ENCODE measurements at regions not wholly inside any gene's neighbourhood (a gene's known extent, or its start where the extent isn't known, plus 50 kb on each side); places are given as distances from the start of the nearest gene placed in this dataset.
A peak's percentile ranks its signal among the peaks of the same experiment; 100 is the strongest.

- H3K4me3 Mint-ChIP-seq: peak overlapping the region in 1 of 7 donors; percentile 2
- DNase-seq: no peak
- H3K9me3 ChIP-seq (ENCODE audit: low read length): no peaks in the 10 kb centered on the region
- H3K36me3 Mint-ChIP-seq: no peaks in the 10 kb centered on the region
- no peak overlapping the region for H3K4me3 ChIP-seq (ENCODE audit: low read length)
- no peak overlapping the region for H3K27ac ChIP-seq (ENCODE audit: low read depth, low read length)
- H3K27me3 ChIP-seq (ENCODE audit: insufficient read depth, low read length, poor library complexity, severe bottlenecking): no peaks in the 10 kb centered on the region
- peaks cover 7% of the 10 kb centered on the region for H3K4me1 ChIP-seq (ENCODE audit: insufficient read depth, low read length)
- ChIA-PET POLR2A (no interaction called here), CTCF (no interaction called here)
- peaks cover 0 to 2% (median 0%) of the 10 kb centered on the region in 5 donors for H3K9me3 Mint-ChIP-seq
- H3K27me3 Mint-ChIP-seq: no peaks in the 10 kb centered on the region
- peak overlapping the region in 1 of 8 donors; percentile 27 for H3K27ac Mint-ChIP-seq
- H3K4me1 Mint-ChIP-seq: peaks cover 10 to 19% (median 13%) of the 10 kb centered on the region in 3 donors
- no peaks in the 10 kb centered on the region for H3K36me3 ChIP-seq (ENCODE audit: insufficient read depth, low read length)
These were observed 63.4 kb upstream of the CARD18 start for GRCh38 chr11:105202844-105203548.

DNA sequence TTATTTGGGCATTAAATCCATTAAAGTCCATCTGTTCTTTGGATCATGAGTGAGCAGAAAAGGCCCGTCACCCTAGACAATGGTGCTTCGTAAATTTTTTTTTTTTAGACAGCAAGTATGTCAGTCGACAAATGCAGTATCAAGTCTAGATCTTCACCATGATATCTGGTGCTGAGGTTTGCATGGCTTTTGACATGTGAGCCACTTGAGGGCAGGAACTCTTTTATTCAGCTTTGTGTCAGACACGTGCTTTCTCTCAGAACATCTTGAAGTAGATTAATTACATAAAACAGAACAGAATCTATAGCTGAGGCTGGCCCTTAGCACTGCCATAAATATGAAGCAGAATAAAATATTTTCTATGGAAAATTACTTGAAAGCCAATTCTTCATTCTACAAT lies 62.9 kb upstream of the CARD18 start:
- H3K27ac ChIP-seq (ENCODE audit: low read depth, low read length): no peak overlapping the region
- DNase-seq: no peak
- POLR2A ChIA-PET: no interaction called here
- CTCF ChIA-PET: no interaction called here
- Mint-ChIP-seq H3K27ac (no peak overlapping the region), H3K4me3 (peak overlapping the region in 2 of 7 donors; percentile 1 to 35), H3K4me1 (peaks cover 10 to 19% (median 13%) of the 10 kb centered on the region in 3 donors), H3K9me3 (peaks cover 0 to 2% (median 0%) of the 10 kb centered on the region in 5 donors), H3K27me3 (no peaks in the 10 kb centered on the region), H3K36me3 (no peaks in the 10 kb centered on the region)
- no peaks in the 10 kb centered on the region for H3K27me3 ChIP-seq (ENCODE audit: insufficient read depth, low read length, poor library complexity, severe bottlenecking)
- H3K4me3 ChIP-seq (ENCODE audit: low read length): no peak overlapping the region
- peaks cover 7% of the 10 kb centered on the region for H3K4me1 ChIP-seq (ENCODE audit: insufficient read depth, low read length)
- H3K36me3 ChIP-seq (ENCODE audit: insufficient read depth, low read length): no peaks in the 10 kb centered on the region
- H3K9me3 ChIP-seq (ENCODE audit: low read length): no peaks in the 10 kb centered on the region

- no peak overlapping the region for H3K27ac ChIP-seq (ENCODE audit: low read depth, low read length)
- DNase-seq: no peak
- Mint-ChIP-seq H3K27ac (no peak overlapping the region), H3K36me3 (no peaks in the 10 kb centered on the region), H3K27me3 (no peaks in the 10 kb centered on the region), H3K9me3 (peaks cover 0 to 2% (median 0%) of the 10 kb centered on the region in 5 donors), H3K4me1 (peaks cover 10 to 19% (median 13%) of the 10 kb centered on the region in 3 donors), H3K4me3 (no peak overlapping the region)
- no peaks in the 10 kb centered on the region for H3K36me3 ChIP-seq (ENCODE audit: insufficient read depth, low read length)
- H3K9me3 ChIP-seq (ENCODE audit: low read length): no peaks in the 10 kb centered on the region
- POLR2A ChIA-PET: no interaction called here
- no peaks in the 10 kb centered on the region for H3K27me3 ChIP-seq (ENCODE audit: insufficient read depth, low read length, poor library complexity, severe bottlenecking)
- H3K4me1 ChIP-seq (ENCODE audit: insufficient read depth, low read length): peaks cover 7% of the 10 kb centered on the region
- no peak overlapping the region for H3K4me3 ChIP-seq (ENCODE audit: low read length)
- CTCF ChIA-PET: no interaction called here
These were observed 61.6 kb upstream of the CARD18 start for GRCh38 chr11:105201166-105201565.

DNA sequence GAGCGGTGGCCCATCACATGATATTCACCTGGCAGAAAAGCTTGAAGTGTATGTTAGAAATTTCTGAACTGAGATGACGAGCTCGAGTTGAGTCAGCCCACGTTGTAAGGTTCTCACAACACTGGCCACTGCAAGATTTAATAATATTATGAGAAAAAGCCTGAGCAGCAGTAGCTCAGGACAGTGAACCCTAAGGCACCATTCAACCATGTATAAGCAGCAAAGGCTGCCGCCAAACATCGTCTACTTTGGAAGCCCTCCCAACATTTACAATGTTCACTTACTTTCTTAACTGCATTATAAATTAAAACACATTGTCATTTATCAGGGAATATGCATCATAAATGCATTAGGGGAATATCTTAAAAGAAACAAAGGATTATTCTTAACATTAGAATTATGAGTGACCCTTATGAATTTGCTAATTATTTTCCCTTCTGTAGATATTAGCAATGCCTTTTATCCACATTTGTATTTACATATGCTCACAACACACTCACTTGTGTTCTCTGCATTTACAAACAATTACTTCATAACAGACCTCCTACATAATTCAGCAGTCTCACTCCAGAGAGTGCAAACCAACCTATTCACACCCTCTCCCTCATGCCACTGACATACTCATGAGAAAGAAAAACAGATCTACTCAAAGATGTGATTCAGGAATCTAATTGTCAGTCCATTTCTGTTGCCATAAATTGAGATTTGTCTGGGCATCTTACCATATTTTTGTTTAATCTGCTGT lies 57.7 kb upstream of the CARD18 start:
- Mint-ChIP-seq H3K27me3 (no peaks in the 10 kb centered on the region), H3K9me3 (peaks cover 0 to 2% (median 0%) of the 10 kb centered on the region in 5 donors), H3K27ac (no peak overlapping the region), H3K4me3 (no peak overlapping the region), H3K36me3 (no peaks in the 10 kb centered on the region), H3K4me1 (peaks cover 0 to 3% (median 1%) of the 10 kb centered on the region in 3 donors)
- Histone ChIP-seq H3K27ac (ENCODE audit: low read depth, low read length) (no peak overlapping the region), H3K4me1 (ENCODE audit: insufficient read depth, low read length) (no peaks in the 10 kb centered on the region), H3K9me3 (ENCODE audit: low read length) (no peaks in the 10 kb centered on the region), H3K27me3 (ENCODE audit: insufficient read depth, low read length, poor library complexity, severe bottlenecking) (no peaks in the 10 kb centered on the region), H3K4me3 (ENCODE audit: low read length) (no peak overlapping the region), H3K36me3 (ENCODE audit: insufficient read depth, low read length) (no peaks in the 10 kb centered on the region)
- ChIA-PET CTCF (no interaction called here), POLR2A (no interaction called here)
- DNase-seq: no peak

- Mint-ChIP-seq H3K27me3 (peaks cover 3% of the 10 kb centered on the region in 2 donors), H3K27ac (no peak overlapping the region), H3K9me3 (peaks cover 0 to 2% (median 0%) of the 10 kb centered on the region in 5 donors), H3K4me3 (no peak overlapping the region), H3K4me1 (no peaks in the 10 kb centered on the region), H3K36me3 (no peaks in the 10 kb centered on the region)
- H3K27ac ChIP-seq (ENCODE audit: low read depth, low read length): no peak overlapping the region
- POLR2A ChIA-PET: no interaction called here
- H3K36me3 ChIP-seq (ENCODE audit: insufficient read depth, low read length): no peaks in the 10 kb centered on the region
- DNase-seq: no peak
- H3K9me3 ChIP-seq (ENCODE audit: low read length): no peaks in the 10 kb centered on the region
- no peaks in the 10 kb centered on the region for H3K4me1 ChIP-seq (ENCODE audit: insufficient read depth, low read length)
- no peaks in the 10 kb centered on the region for H3K27me3 ChIP-seq (ENCODE audit: insufficient read depth, low read length, poor library complexity, severe bottlenecking)
- H3K4me3 ChIP-seq (ENCODE audit: low read length): no peak overlapping the region
- CTCF ChIA-PET: no interaction called here
These were observed 53.7 kb upstream of the CARD18 start for GRCh38 chr11:105193260-105193659.

- DNase-seq: no peak
- POLR2A ChIA-PET: no interaction called here
These were observed 52.5 kb upstream of the CARD18 start for GRCh38 chr11:105192115-105192514.

GRCh38 chr11:105189581-105189980 lies 50.0 kb upstream of the CARD18 start:
- H3K36me3 ChIP-seq (ENCODE audit: insufficient read depth, low read length): no peaks in the 10 kb centered on the region
- POLR2A ChIA-PET: no interaction called here

More at GRCh38 chr11:105192115-105192514, 52.5 kb upstream of the CARD18 start:
- no peaks in the 10 kb centered on the region for H3K36me3 ChIP-seq (ENCODE audit: insufficient read depth, low read length)
- H3K4me3 Mint-ChIP-seq: no peak overlapping the region
- no peak overlapping the region for H3K27ac Mint-ChIP-seq
- no peaks in the 10 kb centered on the region for H3K9me3 ChIP-seq (ENCODE audit: low read length)
- no peak overlapping the region for H3K27ac ChIP-seq (ENCODE audit: low read depth, low read length)
- no peaks in the 10 kb centered on the region for H3K36me3 Mint-ChIP-seq
- H3K4me1 ChIP-seq (ENCODE audit: insufficient read depth, low read length): no peaks in the 10 kb centered on the region
- no peaks in the 10 kb centered on the region for H3K9me3 Mint-ChIP-seq
- CTCF ChIA-PET: no interaction called here
- no peak overlapping the region for H3K4me3 ChIP-seq (ENCODE audit: low read length)
- no peaks in the 10 kb centered on the region for H3K27me3 ChIP-seq (ENCODE audit: insufficient read depth, low read length, poor library complexity, severe bottlenecking)
- H3K27me3 Mint-ChIP-seq: peaks cover 3 to 6% of the 10 kb centered on the region in 2 donors
- no peaks in the 10 kb centered on the region for H3K4me1 Mint-ChIP-seq

More at GRCh38 chr11:105189581-105189980, 50.0 kb upstream of the CARD18 start:
- CTCF ChIA-PET: no interaction called here
- H3K9me3 Mint-ChIP-seq: no peaks in the 10 kb centered on the region
- H3K4me1 ChIP-seq (ENCODE audit: insufficient read depth, low read length): no peaks in the 10 kb centered on the region
- no peak for DNase-seq
- H3K4me3 ChIP-seq (ENCODE audit: low read length): no peak overlapping the region
- no peak overlapping the region for H3K27ac ChIP-seq (ENCODE audit: low read depth, low read length)
- no peak overlapping the region for H3K27ac Mint-ChIP-seq
- H3K9me3 ChIP-seq (ENCODE audit: low read length): no peaks in the 10 kb centered on the region
- peaks cover 3 to 6% of the 10 kb centered on the region in 2 donors for H3K27me3 Mint-ChIP-seq
- no peak overlapping the region for H3K4me3 Mint-ChIP-seq
- H3K4me1 Mint-ChIP-seq: no peaks in the 10 kb centered on the region
- no peaks in the 10 kb centered on the region for H3K36me3 Mint-ChIP-seq
- no peaks in the 10 kb centered on the region for H3K27me3 ChIP-seq (ENCODE audit: insufficient read depth, low read length, poor library complexity, severe bottlenecking)

Data from CD8-positive, alpha-beta memory T cell (primary cell).